Subcutaneous abdominal adipose tissue (tissue), 5 donors: ENCODE measurements at regions not wholly inside any gene's neighbourhood (a gene's known extent, or its start where the extent isn't known, plus 50 kb on each side); places are given as distances from the start of the nearest gene placed in this dataset.

Experiments used
- H3K27ac ChIP-seq: one replicate; pipeline ENCODE4 v1.7.0; 2013; ENCODE audit warnings: low read depth, mild to moderate bottlenecking, inconsistent platforms, low read length, moderate library complexity
- H3K27me3 ChIP-seq, 5 donors: one replicate each; pipeline ENCODE4 v1.7.0; 2013; ENCODE audit warnings: low read length in 5 of 5, inconsistent platforms in 1 of 5; ENCODE audit not compliant: control insufficient read depth in 5 of 5, insufficient read depth in 4 of 5
- H3K36me3 ChIP-seq, 5 donors: one replicate each; pipeline ENCODE4 v1.7.0; 2013; ENCODE audit warnings: low read length in 5 of 5; ENCODE audit not compliant: control insufficient read depth in 5 of 5, insufficient read depth in 5 of 5
- H3K4me1 ChIP-seq, 5 donors: one replicate each; pipeline ENCODE4 v1.7.0; 2013; ENCODE audit warnings: low read length in 5 of 5, mild to moderate bottlenecking in 3 of 5, moderate library complexity in 1 of 5; ENCODE audit not compliant: control insufficient read depth in 5 of 5, insufficient read depth in 5 of 5
- H3K4me3 ChIP-seq, 5 donors: one replicate each; pipeline ENCODE4 v1.7.0; 2013; ENCODE audit warnings: low read length in 5 of 5, low read depth in 1 of 5
- H3K9ac ChIP-seq, 5 donors: one replicate each; pipeline ENCODE4 v1.7.0; 2013; ENCODE audit warnings: low read length in 5 of 5, mild to moderate bottlenecking in 4 of 5, moderate library complexity in 3 of 5
- H3K9me3 ChIP-seq, 5 donors: one replicate each; pipeline ENCODE4 v1.7.0; 2013; ENCODE audit warnings: low read length in 5 of 5; ENCODE audit not compliant: control insufficient read depth in 5 of 5
- donor health status: healthy.
- donor health status: healthy.
- donor health status: healthy.
- donor health status: healthy.
- donor health status: healthy.

GRCh38 chr4:146124023-146124680 lies 51.4 kb upstream of the LSM6 start:
- no peaks in the 10 kb centered on the region for H3K36me3 ChIP-seq
- H3K4me3 ChIP-seq: no peak overlapping the region
- H3K27me3 ChIP-seq: no peaks in the 10 kb centered on the region
- H3K27ac ChIP-seq: no peak overlapping the region
- no peak overlapping the region for H3K9ac ChIP-seq
- no peaks in the 10 kb centered on the region for H3K9me3 ChIP-seq
- peaks cover 0 to 8% (median 0%) of the 10 kb centered on the region in 5 donors for H3K4me1 ChIP-seq

GRCh38 chr4:146123231-146123630 lies 52.3 kb upstream of the LSM6 start:
- H3K27ac ChIP-seq: no peak overlapping the region
- no peaks in the 10 kb centered on the region for H3K27me3 ChIP-seq
- H3K9ac ChIP-seq: no peak overlapping the region
- H3K4me3 ChIP-seq: no peak overlapping the region
- no peaks in the 10 kb centered on the region for H3K9me3 ChIP-seq
- H3K36me3 ChIP-seq: no peaks in the 10 kb centered on the region
- H3K4me1 ChIP-seq: peaks cover 0 to 8% (median 0%) of the 10 kb centered on the region in 5 donors

- Histone ChIP-seq H3K9me3 (no peaks in the 10 kb centered on the region), H3K36me3 (no peaks in the 10 kb centered on the region), H3K4me1 (peaks cover 0 to 8% (median 0%) of the 10 kb centered on the region in 5 donors), H3K27me3 (no peaks in the 10 kb centered on the region), H3K27ac (no peak overlapping the region), H3K4me3 (no peak overlapping the region), H3K9ac (no peak overlapping the region)
These were observed 53.1 kb upstream of the LSM6 start for GRCh38 chr4:146122398-146122797.

- Histone ChIP-seq H3K27me3 (no peaks in the 10 kb centered on the region), H3K4me1 (peaks cover 0 to 8% (median 0%) of the 10 kb centered on the region in 5 donors), H3K9me3 (peaks cover 0 to under 1% (median 0%) of the 10 kb centered on the region in 5 donors)
These were observed 53.8 kb upstream of the LSM6 start for GRCh38 chr4:146121757-146122156.

GRCh38 chr4:146119845-146120404 lies 55.6 kb upstream of the LSM6 start:
- Histone ChIP-seq H3K27ac (no peak overlapping the region), H3K36me3 (no peaks in the 10 kb centered on the region), H3K27me3 (no peaks in the 10 kb centered on the region), H3K4me1 (peaks cover 0 to 8% (median 0%) of the 10 kb centered on the region in 5 donors), H3K9ac (no peak overlapping the region), H3K9me3 (peaks cover 0 to 4% (median 0%) of the 10 kb centered on the region in 5 donors), H3K4me3 (no peak overlapping the region)

More at GRCh38 chr4:146121757-146122156, 53.8 kb upstream of the LSM6 start:
- Histone ChIP-seq H3K4me3 (no peak overlapping the region), H3K9ac (no peak overlapping the region), H3K27ac (no peak overlapping the region), H3K36me3 (no peaks in the 10 kb centered on the region)

GRCh38 chr4:146114066-146114465 lies 61.5 kb upstream of the LSM6 start:
- Histone ChIP-seq H3K27ac (no peak overlapping the region), H3K4me3 (no peak overlapping the region), H3K36me3 (no peaks in the 10 kb centered on the region), H3K4me1 (peaks cover 0 to under 1% (median 0%) of the 10 kb centered on the region in 5 donors), H3K9me3 (peaks cover 0 to 4% (median 0%) of the 10 kb centered on the region in 5 donors), H3K9ac (no peak overlapping the region), H3K27me3 (no peaks in the 10 kb centered on the region)

GRCh38 chr4:146113171-146113570 lies 62.3 kb upstream of the LSM6 start:
- Histone ChIP-seq H3K9me3 (peaks cover 0 to 4% (median 0%) of the 10 kb centered on the region in 5 donors), H3K4me3 (no peak overlapping the region), H3K4me1 (peaks cover 0 to 8% (median 0%) of the 10 kb centered on the region in 5 donors), H3K36me3 (no peaks in the 10 kb centered on the region), H3K27me3 (no peaks in the 10 kb centered on the region), H3K9ac (no peak overlapping the region), H3K27ac (no peak overlapping the region)

GRCh38 chr4:146112389-146112788 lies 63.1 kb upstream of the LSM6 start:
- Histone ChIP-seq H3K9ac (no peak overlapping the region), H3K4me3 (no peak overlapping the region), H3K27ac (no peak overlapping the region), H3K4me1 (peaks cover 0 to 8% (median 0%) of the 10 kb centered on the region in 5 donors), H3K9me3 (peaks cover 0 to 4% (median 0%) of the 10 kb centered on the region in 5 donors), H3K36me3 (no peaks in the 10 kb centered on the region), H3K27me3 (no peaks in the 10 kb centered on the region)

GRCh38 chr4:146110871-146111485 lies 64.5 kb upstream of the LSM6 start:
- Histone ChIP-seq H3K36me3 (no peaks in the 10 kb centered on the region), H3K9me3 (no peaks in the 10 kb centered on the region), H3K27me3 (no peaks in the 10 kb centered on the region), H3K4me1 (peaks cover 0 to 8% (median 2%) of the 10 kb centered on the region in 5 donors), H3K27ac (no peak overlapping the region), H3K4me3 (no peak overlapping the region), H3K9ac (no peak overlapping the region)

- H3K36me3 ChIP-seq: no peaks in the 10 kb centered on the region
- H3K9ac ChIP-seq: no peak overlapping the region
- no peak overlapping the region for H3K4me3 ChIP-seq
- H3K27me3 ChIP-seq: no peaks in the 10 kb centered on the region
- H3K4me1 ChIP-seq: peaks cover 0 to 27% (median 16%) of the 10 kb centered on the region in 5 donors
- H3K27ac ChIP-seq: peak overlapping the region; percentile 34
- no peaks in the 10 kb centered on the region for H3K9me3 ChIP-seq
These were observed 66.8 kb upstream of the LSM6 start for GRCh38 chr4:146108756-146109155.
